NCI-H2171 treated with DMSO at 0.1 percent for 48 hours (cell line): ENCODE measurements at regions not wholly inside any gene's neighbourhood (a gene's known extent, or its start where the extent isn't known, plus 50 kb on each side); places are given as distances from the start of the nearest gene placed in this dataset.
A peak's percentile ranks its signal among the peaks of the same experiment; 100 is the strongest.

Source experiments
- DNase-seq: peaks from one replicate; lab custom pipeline; 2025; lab: John Stamatoyannopoulos, UW

DNA sequence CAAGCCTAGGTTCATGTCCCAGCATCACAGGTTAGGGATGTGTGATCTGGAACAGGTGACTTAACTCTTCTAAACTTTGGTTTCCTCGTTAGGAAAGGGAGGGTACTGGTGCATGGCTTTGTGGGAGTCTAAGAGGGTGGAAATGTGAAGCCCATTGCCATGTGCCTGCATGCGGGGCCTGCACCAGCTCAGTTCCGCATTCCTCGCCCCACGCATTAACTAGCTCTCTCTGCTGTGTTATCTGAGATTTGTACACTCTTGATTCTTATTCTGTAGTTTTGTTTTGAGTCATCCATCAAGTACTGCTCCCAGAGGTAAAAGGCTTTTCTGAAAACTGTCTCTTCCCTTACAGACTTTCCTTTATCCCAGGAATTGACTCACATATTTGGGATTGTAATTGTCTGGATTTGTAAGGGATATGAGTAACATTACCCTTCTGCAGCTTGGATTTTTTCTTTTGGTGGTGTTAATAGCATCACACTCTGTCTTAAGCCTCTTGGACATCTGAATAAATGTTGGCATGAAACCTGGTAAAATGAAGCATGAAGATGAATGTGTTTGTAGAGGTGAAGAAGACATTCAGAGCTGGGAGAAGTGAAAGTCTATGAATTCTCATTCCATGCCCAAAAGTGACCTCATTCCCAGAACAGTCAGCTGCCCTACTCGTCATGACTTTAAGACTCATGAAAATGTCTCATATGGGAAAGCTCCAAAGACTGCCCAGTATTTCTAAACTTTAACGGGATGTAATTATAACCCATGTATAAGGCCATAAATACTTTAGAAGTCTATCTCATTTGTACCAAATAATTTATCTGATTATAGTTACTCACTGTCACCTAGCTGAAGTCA, 357.3 kb downstream of the FOXA2 start:
- no peak for DNase-seq

GRCh38 chr20:22223236-22223635, 361.1 kb downstream of the FOXA2 start:
- DNase-seq: no peak

DNA sequence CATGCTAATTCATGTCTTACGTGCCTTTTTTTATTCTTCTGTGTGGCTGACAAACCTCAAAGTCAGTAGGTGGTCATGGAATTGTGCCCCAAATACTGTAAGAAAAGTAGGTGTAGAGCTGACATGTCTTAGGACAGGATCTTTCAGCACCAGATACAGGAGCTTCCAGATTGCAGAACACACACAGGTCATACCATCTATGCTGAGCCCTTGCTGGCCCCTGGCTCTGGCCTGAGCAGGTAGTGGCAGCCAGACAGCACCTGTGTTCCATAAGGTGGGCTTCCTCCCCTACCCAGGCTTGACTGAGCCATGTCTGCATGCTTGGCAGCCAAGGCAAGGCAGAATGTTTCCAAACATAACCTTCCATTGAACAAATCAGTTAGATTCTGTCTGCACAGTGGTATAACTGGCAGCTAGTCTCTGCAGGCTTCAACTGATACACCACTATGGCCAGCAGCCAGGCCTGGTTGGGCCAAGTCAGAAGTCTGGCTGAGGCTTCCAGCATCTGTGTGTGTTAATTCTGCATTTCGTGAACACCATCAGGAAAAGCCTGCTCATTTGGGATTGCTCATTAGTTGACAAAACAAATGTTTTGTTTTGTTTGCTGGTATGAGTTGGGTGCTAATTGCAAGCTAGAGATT, 366.5 kb downstream of the FOXA2 start:
- no peak for DNase-seq

DNA sequence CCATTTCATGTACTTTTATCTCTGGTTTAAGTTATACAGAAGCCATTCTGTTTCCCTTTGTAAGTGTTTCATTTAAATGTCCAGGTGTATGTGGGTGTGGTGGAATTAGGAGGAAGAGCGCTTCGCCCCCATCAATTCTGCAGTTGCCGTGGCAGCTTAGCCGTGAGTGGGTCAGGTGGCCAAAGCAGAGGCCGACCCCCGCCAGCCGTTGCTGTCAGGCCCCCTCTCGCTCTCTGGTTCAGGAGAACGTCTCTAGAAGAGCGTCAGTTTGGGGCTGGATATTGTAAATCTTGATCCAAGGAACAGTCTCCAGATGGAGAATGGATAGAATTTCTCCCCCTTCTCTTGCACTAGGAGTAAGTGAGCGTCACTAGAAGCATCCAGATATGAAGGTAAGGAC, 367.4 kb downstream of the FOXA2 start:
- no peak for DNase-seq

- DNase-seq: no peak
Observed at GRCh38 chr20:22214296-22214695, 370.1 kb downstream of the FOXA2 start.

GRCh38 chr20:22213271-22213670, 371.1 kb downstream of the FOXA2 start:
- DNase-seq: no peak

- DNase-seq: no peak
Observed at GRCh38 chr20:22207280-22207679, 377.1 kb downstream of the FOXA2 start.

DNA sequence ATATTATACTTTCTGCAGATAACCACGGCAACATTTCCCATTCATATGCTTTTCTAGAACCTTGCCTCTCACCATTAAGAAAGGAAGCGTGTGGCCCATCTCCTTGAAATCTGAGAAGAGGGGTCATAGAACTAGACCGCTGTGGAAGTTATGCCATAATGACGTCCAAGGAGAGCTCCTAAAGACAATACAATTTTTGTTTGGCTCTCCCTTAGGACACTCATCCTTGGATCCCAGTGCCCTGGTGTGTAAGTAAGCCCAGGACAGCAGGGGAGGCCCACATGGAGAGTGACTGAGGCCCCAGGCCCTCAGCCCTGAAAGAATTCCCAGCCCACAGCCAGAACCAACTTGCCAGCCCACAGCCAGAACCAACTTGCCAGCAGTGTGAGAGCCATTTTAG, 379.6 kb downstream of the FOXA2 start:
- no peak for DNase-seq

DNA sequence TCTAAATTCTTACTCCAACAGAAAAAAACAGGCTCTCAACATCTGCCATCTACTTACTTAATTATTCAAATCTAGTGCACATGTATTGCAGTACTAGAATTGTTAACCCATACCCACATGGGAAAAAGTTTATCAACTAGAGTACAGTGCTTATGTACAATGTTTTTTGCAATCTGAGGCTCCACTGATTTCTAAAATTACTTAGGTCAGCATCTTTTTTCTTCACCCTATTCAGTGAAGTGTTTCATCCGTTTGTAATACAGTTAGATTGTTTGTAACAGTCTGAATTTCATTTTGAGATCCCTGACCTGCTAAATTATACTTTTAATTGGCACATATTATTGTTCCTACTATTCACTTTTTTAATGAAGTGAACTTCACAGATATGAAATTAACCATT, 402.2 kb downstream of the FOXA2 start:
- no peak for DNase-seq

GRCh38 chr20:22180244-22180643, 404.1 kb downstream of the FOXA2 start:
- DNase-seq: no peak

DNA sequence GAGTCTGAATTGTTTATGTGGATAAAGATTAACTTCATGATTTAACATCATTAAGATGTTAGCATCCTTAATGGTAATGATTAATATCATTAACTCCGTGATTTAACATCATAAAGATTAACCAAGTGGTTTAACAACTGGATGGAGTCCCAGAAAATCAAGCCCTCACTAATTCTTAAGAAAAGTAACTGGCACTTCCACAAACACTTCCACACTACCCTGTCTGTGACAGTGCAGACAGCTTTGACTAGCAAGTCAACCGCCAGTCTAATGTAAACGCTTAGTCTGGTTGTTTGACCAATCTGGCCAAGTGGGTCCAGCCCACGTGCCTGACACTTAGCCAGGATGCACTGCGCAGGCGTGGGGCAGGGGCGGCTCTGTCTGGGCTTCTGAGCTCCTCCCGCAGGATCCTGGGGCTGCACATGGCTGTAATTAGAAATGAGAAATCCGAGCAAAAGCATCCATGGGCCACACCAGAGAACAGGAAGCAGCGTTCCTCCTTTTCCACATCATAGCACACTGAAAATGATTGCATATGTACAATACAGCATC, 424.2 kb downstream of the FOXA2 start:
- no peak for DNase-seq

DNA sequence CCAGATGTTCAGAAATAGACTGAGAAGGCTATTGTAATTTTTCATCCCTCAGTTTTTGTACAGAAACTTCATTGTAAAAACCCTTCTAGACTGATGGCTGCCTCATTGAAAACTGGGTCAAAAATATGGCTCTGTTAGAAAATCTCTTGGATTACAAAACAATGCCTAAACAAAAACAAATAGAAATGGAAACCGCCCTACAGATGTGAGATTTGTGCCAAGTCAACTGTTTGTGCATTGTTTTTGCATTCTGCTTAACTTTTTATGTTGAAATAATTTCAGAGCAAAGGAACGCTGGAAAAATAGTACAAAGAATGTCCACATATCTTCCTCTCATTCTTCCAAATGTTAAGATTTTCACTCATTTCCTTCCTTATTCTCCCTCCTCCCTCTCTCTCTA, 425.1 kb downstream of the FOXA2 start:
- no peak for DNase-seq

- no peak for DNase-seq
Observed at GRCh38 chr20:22127587-22127986, 422.1 kb downstream of the PAX1 start.

GRCh38 chr20:22106308-22106938, 401.0 kb downstream of the PAX1 start:
- DNase-seq: peak; percentile 30

- DNase-seq: no peak
Observed at GRCh38 chr20:22101606-22102005, 396.1 kb downstream of the PAX1 start.

DNA sequence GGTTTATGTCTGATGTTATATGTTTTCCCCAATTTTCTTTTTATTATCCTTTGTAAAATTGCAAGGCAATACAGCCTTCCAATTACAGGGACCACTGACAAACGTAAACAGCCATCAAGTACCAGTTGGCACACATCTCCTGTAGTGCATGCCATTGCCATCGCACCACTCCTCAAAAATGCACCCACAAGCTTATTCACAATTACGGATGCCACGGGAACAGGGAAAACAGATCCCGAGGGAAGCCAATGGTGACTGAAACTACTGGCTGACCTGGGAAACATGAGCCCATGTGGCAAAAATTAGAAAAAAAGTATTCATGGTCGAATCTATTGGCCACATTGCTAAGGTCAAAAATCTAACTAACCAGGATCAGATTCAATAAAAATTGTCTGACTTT, 395.2 kb downstream of the PAX1 start:
- no peak for DNase-seq

DNA sequence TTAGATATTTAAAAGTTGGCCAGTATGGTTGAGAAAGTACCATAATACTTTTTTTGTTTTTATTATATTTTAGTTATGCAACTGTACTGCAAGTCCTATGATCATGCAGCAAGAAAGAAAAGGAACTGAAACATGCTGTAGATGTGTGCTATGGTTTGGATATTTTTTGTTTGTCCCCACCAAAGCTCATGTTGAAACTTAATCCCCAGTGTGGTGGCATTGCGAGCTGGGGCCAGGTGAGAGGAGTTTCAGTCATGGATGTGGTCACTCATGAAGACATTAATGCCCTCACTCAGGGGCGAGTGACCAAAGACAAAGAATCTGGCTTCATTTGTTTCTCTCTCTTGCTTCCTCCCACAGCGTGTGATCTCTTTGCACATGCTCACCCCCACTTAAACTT, 393.9 kb downstream of the PAX1 start:
- no peak for DNase-seq

DNA sequence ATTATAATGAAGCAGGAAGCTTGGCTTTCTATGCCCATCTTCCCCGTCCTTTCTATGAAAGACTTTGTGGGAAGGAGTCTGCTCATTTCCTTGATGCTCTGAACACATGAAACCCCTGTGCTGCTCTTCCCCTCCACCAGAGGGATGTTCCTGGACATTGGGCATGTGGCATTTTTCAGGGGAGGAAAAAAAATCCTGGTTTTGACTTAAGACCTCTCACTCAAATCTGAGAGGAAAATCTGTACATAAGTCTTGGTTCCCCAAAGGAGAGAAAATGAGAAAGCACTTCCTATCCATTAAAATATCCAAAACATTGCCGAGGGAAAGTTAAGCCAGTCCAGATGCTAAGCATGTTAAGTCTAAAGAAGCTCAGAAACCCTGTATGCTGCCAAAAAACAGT, 393.0 kb downstream of the PAX1 start:
- DNase-seq: no peak

DNA sequence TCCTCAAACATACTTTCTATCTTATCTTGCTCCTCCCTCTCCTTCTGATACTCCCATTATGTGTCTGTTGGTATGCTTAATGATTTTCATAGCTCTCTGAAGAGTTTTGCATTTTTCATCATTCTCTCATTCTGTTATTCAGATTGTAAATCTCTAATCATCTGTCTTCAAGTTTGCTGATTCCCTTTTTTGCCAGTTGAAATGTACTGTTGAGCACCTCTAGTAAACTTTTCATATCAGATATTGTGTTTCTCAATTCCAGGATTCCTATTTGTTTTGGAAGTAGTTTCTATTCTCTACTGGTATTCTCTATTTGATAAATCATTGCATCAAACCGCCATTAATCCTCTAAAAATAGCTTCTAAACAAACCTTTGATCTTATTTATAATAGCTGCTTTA, 387.7 kb downstream of the PAX1 start:
- DNase-seq: no peak

GRCh38 chr20:22088882-22089281, 383.4 kb downstream of the PAX1 start:
- no peak for DNase-seq

DNA sequence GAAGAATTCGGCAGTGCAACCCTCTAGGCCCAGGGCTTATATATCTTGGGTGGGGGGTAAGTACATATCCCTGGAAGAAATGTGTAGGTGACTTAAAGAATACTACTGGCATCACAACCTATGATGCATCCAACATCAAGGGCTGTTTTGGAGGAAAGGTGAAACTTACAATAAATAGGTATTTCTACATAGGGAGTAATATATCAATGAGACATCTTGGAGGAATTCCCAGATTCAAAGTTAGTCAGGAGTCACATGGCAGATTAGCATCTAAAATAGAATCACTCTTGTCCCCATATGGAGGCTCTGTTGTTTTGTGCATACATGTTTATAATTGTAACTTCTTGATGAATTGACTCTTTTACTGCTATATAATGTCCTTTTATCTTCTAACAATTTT, 375.5 kb downstream of the PAX1 start:
- DNase-seq: no peak

DNA sequence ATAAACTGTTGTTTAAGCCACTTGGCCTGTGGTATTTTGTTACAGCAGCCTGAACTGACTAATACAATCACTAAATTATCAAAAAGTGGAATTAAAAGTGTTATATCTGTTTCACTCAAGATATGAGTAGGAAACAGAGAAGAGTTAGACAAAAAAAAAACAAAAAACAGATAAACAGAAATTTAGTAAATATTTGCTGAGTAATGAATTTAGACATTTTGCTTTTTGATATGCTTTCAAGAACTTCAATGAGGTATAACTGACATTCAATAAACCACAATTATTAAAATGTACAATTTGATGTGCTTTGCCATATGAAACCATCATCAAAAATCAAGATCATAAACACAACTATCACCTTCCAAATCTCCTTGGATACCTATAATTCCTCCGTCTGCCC, 369.2 kb downstream of the PAX1 start:
- no peak for DNase-seq

DNA sequence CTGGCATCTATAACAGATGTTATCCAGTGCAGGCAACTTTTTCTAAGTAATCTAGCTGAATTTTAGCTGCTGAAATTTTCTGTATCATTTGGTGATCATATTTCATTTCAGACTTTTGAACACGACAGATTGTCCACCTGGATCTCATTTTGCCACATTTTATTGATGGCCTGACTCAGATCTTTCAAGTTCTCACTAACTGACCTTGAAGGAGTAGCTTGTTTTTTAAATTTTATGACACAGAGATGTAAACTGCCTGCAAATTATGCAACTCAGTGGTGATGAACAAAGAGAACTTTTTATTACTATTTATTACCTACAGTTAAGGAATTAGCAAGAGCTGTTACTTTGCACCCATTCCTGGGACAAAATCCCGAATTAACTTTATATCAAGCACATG, 366.4 kb downstream of the PAX1 start:
- DNase-seq: no peak
